Spinal cord (tissue), 9 donors: ENCODE measurements at regions not wholly inside any gene's neighbourhood (a gene's known extent, or its start where the extent isn't known, plus 50 kb on each side); places are given as distances from the start of the nearest gene placed in this dataset.

ENCODE experiments used
- DNase-seq, 6 donors: peaks; one replicate each; pipeline versions ENCODE4 v3.0.0 to v3.0.0-alpha.2; 2013 to 2015; ENCODE audit warnings: low spot score in 6 of 6, low read depth in 4 of 6
- H3K27ac ChIP-seq: one replicate; pipeline ENCODE4 v1.5.1; 2013; ENCODE audit warnings: low read depth, low read length, control low read depth
- H3K27me3 ChIP-seq: one replicate; pipeline ENCODE4 v1.6.1; 2013; ENCODE audit warnings: low read length; ENCODE audit not compliant: control insufficient read depth, insufficient read depth
- H3K36me3 ChIP-seq: one replicate; pipeline ENCODE4 v1.6.1; 2013; ENCODE audit warnings: low read length; ENCODE audit not compliant: control insufficient read depth, insufficient read depth
- H3K4me1 ChIP-seq: one replicate; pipeline ENCODE4 v1.6.1; 2013; ENCODE audit warnings: low read length; ENCODE audit not compliant: control insufficient read depth, insufficient read depth
- H3K4me3 ChIP-seq: one replicate; pipeline ENCODE4 v1.5.1; 2013; ENCODE audit warnings: low read depth, low read length, control low read depth
- H3K9me3 ChIP-seq: one replicate; pipeline ENCODE4 v1.6.1; 2013; ENCODE audit warnings: low read length; ENCODE audit not compliant: control insufficient read depth, insufficient read depth
- WGBS: methylation state at CpG from one replicate; pipeline ENCODE4 v1.1.5; 2013; ENCODE audit warnings: missing lambda C conversion rate; ENCODE audit not compliant: insufficient coverage; 5-methylcytosine and 5-hydroxymethylcytosine counted together
- donor health status: healthy.

DNA sequence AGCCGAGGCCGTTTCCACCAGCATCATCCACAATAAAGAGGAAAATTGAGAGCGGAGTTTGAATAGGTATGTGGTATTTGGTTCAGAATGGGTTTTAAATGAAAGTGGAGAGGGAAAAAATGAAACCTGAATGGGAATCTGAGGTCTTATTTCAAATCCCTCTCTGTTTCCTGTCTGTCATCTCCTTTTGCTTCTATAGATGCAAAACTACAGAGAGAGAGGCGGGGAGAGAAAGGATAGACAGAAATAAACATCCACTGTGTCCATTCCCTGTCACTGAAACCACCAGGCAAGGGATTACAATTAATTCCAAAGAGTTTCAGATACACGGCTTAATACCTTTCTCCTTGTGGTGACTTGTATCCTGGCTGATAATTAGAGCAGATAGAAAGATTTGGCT, 102.3 kb downstream of the DAD1 start:
- no peaks in the 10 kb centered on the region for H3K9me3 ChIP-seq
- DNase-seq: no peak
- H3K27ac ChIP-seq: no peak overlapping the region
- peaks cover 4% of the 10 kb centered on the region for H3K4me1 ChIP-seq
- no CpG with 5 or more reads among the region's 5 CpGs for WGBS
- H3K4me3 ChIP-seq: no peak overlapping the region
- H3K36me3 ChIP-seq: no peaks in the 10 kb centered on the region
- no peaks in the 10 kb centered on the region for H3K27me3 ChIP-seq

DNA sequence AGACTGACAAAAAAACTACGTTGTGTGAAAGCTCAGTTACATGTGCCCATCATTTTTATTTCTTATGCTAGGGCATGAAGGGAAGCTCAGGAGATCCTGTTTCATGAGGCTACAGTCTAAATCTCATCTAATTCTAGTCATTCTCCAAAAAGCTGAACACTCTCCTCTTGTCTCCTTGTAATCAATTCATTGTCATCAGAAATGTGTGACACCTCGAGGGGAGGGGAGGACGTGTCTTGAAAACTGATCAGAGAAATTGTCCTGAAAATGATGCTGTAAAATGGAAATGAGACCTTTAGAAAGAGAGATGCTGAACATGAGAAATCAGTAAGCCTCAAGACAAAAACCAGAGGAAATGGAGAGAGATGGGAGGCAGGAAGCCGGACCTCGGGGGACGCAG, 103.4 kb downstream of the DAD1 start:
- peak in 1 of 6 donors; percentile 58 for DNase-seq

DNA sequence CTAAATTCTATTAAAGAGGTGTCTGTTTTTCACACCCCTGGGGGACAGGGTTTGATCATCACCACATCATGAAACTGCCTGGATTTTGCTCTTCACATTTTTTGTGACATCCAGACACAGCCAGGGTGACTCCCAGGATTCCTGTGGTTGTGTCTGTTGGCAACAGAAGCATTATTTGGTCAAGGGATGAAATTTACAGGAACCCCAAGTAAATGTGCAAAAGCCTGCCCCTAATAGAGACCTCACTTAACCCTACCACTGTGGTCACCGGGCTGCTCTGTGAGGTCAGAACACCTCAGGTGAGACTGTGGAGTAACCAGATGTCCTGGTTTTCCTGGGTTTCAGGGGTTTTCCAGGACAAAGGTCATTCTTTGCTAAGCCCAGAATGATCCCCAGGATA, 103.8 kb downstream of the DAD1 start:
- H3K27me3 ChIP-seq: no peaks in the 10 kb centered on the region
- no peak overlapping the region for H3K4me3 ChIP-seq
- DNase-seq: no peak
- H3K4me1 ChIP-seq: peaks cover 4% of the 10 kb centered on the region
- H3K27ac ChIP-seq: no peak overlapping the region
- no peaks in the 10 kb centered on the region for H3K36me3 ChIP-seq
- no peaks in the 10 kb centered on the region for H3K9me3 ChIP-seq
- WGBS: no CpG with 5 or more reads among the region's 1 CpG

More for the DNA sequence above, 103.4 kb downstream of the DAD1 start:
- Histone ChIP-seq H3K4me1 (peaks cover 4% of the 10 kb centered on the region), H3K9me3 (no peaks in the 10 kb centered on the region), H3K27ac (no peak overlapping the region), H3K4me3 (no peak overlapping the region), H3K27me3 (no peaks in the 10 kb centered on the region), H3K36me3 (no peaks in the 10 kb centered on the region)
- WGBS: 72% methylated on average over 5 of the region's 6 CpGs

DNA sequence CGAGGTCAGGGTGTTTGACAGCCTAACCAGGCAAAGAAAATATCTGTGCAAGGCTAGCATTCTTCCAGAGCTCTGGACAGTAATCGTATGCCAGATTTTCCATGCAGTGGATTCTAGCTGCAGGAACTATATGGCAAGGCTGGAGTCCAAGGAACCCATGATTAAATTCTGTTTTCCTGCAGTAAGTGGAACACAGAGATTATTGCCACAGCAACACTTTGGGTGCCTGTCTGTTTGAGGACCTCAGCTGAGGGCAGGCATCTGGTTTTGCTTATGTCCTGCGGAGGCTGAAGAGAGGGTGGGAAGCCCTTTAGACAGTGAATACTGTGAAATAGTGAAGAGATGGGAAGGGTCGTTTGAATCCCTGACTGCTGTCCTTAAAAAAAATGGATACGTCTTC, 104.4 kb downstream of the DAD1 start:
- DNase-seq: no peak
- Histone ChIP-seq H3K27ac (no peak overlapping the region), H3K4me1 (peaks cover 4% of the 10 kb centered on the region), H3K9me3 (no peaks in the 10 kb centered on the region), H3K4me3 (no peak overlapping the region), H3K27me3 (no peaks in the 10 kb centered on the region), H3K36me3 (no peaks in the 10 kb centered on the region)
- 75% methylated on average over 2 of the region's 5 CpGs for WGBS

DNA sequence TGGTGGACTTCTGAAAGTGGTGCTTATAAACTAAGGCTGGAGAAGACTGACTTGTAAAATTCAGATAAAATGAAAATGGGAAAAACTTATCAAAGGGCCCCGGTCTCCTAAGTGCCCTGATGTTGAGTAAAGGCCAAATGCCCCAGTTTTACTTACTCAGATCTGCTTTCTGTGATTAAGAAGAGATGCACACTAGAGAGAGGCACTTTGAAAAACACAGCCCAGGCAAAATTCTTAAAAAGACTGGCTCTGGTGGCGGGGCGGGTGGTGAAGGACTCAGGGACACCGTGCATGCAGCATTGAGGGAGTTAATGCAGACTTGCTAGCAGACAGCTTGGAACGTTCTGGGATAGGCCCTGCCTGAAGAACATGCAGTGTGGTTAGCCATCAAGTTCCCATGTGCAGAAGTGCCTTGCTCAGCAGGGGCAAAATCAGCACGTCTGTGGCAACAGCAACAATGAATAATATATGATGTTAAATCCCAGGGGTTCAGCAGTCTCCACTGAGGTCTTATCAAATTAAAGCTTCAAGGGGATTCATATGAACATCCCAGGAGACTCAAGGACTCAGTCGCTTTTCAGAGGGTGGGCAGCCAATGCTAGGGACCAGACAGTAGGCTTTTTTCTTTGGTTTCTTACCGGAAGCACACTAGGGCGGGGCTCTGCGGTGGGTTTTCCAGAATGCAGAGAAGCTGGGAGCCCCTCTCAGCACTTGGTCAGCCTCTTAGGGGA, 105.0 kb downstream of the DAD1 start:
- H3K4me1 ChIP-seq: peaks cover 4% of the 10 kb centered on the region
- H3K4me3 ChIP-seq: no peak overlapping the region
- no peak overlapping the region for H3K27ac ChIP-seq
- no peaks in the 10 kb centered on the region for H3K36me3 ChIP-seq
- 70% methylated on average over 10 of the region's 10 CpGs for WGBS
- DNase-seq: no peak
- no peaks in the 10 kb centered on the region for H3K9me3 ChIP-seq
- H3K27me3 ChIP-seq: no peaks in the 10 kb centered on the region

DNA sequence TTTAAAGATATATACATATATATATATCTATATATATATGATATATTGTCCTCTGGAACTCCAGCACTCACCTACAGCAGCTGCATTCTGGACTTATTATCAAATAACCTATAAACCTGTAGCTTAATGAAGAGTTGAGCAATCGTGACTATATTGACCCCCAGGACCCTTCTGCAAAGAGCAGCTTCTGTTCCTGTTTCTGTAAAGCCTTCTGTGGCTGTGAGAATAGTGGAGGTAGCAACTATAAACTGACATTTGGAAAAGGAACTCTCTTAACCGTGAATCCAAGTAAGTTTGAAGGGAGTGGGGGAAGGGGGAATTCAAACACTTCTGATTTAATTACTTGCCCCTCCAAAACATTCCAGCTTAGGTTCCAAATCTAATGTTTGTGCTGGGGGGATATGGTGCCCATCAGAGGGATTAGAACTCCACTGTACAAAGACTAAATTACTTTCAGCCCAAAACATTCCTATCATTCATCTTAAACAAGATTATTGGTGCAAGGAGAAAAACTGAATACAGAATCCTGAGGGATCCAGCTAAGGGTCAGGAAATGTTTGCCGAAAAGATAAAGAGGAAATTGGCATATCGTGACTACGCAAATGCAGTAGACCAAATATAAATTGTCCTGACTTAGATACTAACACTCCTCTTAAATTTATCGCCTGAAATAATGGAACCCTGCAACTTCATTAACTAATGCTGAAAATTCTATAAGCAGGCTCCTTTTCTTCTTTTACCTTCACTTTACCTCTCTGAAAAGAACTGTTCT, 106.1 kb downstream of the DAD1 start:
- no peaks in the 10 kb centered on the region for H3K27me3 ChIP-seq
- H3K27ac ChIP-seq: no peak overlapping the region
- no peak overlapping the region for H3K4me3 ChIP-seq
- peaks cover 4% of the 10 kb centered on the region for H3K4me1 ChIP-seq
- WGBS: 83% methylated on average over 4 of the region's 6 CpGs
- no peaks in the 10 kb centered on the region for H3K9me3 ChIP-seq
- no peak for DNase-seq
- no peaks in the 10 kb centered on the region for H3K36me3 ChIP-seq

DNA sequence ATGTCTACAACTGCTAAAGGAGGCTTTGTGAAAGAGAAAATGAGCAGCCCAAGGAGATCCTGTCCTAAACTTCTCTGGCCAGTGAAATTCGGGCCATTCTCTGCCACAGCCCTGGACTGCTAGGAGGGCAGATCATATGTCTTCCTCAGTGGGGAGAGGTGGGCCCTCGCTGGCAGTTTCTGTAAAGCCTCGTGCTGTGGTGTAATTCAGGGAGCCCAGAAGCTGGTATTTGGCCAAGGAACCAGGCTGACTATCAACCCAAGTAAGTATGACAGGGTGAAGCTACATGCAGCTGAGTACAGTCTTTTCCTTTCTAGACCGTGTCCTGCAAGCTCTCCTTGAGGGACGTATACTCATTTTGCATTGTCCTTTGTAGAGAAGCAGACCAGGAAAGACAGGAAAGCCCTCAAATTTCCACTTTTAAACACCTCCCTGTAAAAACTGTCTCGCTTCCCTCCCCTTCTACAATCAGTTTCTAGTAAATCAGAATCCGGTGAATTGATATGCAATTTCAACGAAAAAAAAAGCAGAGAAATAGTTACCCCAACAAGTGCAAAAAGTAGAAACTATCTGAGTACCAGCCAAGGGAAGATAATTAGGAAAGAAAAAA, 106.8 kb downstream of the DAD1 start:
- Histone ChIP-seq H3K36me3 (no peaks in the 10 kb centered on the region), H3K27me3 (no peaks in the 10 kb centered on the region), H3K4me3 (no peak overlapping the region), H3K9me3 (no peaks in the 10 kb centered on the region), H3K4me1 (peaks cover 4% of the 10 kb centered on the region), H3K27ac (no peak overlapping the region)
- peak in 1 of 6 donors; percentile 43 for DNase-seq
- 46% methylated on average over 6 of the region's 8 CpGs for WGBS

DNA sequence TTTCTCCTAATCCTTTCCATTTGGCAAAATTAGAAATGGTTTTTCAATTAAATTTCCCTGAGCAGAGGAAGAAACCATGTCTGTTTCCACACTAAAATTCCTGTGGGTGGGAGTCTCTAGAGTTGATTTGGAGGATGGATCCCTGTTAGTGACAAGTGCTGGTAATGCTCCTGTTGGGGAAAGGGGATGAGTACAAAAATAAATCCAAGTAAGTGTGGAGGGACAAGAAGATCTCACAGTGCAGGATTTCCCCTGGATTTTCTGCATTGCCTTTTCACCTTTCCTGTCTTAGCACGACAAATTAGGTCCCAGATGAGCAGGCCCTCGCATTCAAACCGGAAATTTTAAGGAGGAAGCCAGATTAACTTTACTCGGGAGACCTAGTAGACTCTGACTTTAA, 107.5 kb downstream of the DAD1 start:
- H3K27me3 ChIP-seq: no peaks in the 10 kb centered on the region
- H3K4me1 ChIP-seq: peaks cover 4% of the 10 kb centered on the region
- peak in 1 of 6 donors; percentile 16 for DNase-seq
- no peaks in the 10 kb centered on the region for H3K36me3 ChIP-seq
- H3K4me3 ChIP-seq: no peak overlapping the region
- WGBS: no CpG with 5 or more reads among the region's 4 CpGs
- no peaks in the 10 kb centered on the region for H3K9me3 ChIP-seq
- H3K27ac ChIP-seq: no peak overlapping the region

DNA sequence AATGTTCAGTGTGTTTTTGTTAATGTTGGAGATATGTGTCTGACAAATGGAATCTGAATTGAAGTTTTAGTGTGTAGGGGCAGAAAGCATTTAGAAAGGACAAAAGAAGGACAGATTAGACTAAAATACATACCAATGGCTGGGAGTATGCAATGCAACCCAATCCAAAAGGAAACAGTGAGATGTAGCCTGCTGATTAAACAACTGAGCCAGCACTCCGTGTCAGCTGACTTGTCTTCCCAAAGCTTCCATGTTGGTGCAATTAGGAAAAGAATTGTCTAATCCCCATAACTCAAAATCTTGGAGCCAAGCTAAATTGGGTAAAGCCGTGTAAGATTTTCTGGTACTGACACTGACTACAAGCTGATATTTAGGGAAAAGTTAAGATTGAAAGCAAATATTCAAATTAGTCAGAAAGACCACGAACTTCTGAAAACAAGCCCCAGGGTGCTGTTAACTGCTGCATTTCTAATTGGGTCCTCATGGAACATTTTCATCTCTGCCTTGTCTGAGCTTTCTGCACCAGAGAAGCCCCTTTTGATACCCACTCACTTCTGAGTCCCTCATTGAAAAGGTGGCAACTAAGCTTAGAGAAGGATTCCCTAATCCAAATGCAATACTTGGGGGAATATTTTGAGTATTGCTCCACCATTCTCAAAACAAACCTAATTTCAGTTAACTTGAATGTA, 109.1 kb downstream of the DAD1 start:
- peaks cover 4% of the 10 kb centered on the region for H3K4me1 ChIP-seq
- no peaks in the 10 kb centered on the region for H3K27me3 ChIP-seq
- H3K4me3 ChIP-seq: no peak overlapping the region
- peak in 1 of 6 donors; percentile 37 for DNase-seq
- no peaks in the 10 kb centered on the region for H3K9me3 ChIP-seq
- H3K27ac ChIP-seq: no peak overlapping the region
- no peaks in the 10 kb centered on the region for H3K36me3 ChIP-seq
- WGBS: 0% methylated on average over 2 of the region's 3 CpGs
